Lower leg skin (tissue), 3 donors: ENCODE measurements at regions not wholly inside any gene's neighbourhood (a gene's known extent, or its start where the extent isn't known, plus 50 kb on each side); places are given as distances from the start of the nearest gene placed in this dataset.

Experiments used
- POLR2A ChIP-seq, 2 donors: fragments of 450-650 bp; IDR thresholded peaks; one replicate each; pipeline ENCODE4 v1.6.1; 2016 to 2017; ENCODE audit warnings: antibody characterized with exemption in 2 of 2, mild to moderate bottlenecking in 1 of 2, moderate library complexity in 1 of 2
- TF ChIP-seq, protein P1 (sequence below), 3 donors: fragments of 450-650 bp; IDR thresholded peaks; one replicate each; pipeline ENCODE4 v1.5.1; 2016; ENCODE audit warnings: antibody characterized with exemption in 3 of 3, mild to moderate bottlenecking in 3 of 3, moderate library complexity in 2 of 3

DNA sequence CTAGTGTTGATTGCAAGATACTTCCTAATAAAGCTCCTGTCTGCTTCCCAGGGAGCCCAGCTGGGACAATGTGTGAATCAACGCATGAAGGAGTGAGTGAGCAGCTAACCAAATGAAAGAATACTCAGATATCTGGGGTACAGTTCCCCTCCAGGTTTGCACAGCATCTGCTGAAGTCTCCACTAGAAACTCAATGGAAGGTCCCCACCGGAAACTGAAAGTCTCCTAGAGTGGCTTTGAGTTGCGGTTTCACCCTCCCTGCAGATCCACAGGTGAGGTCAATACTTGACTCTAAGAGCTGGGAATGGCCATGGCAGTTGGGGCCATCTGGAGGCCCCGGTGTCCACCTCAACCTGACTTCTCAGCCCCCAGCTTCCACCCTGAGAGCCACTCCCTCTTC lies 198.2 kb upstream of the MSX2 start:
- TF ChIP-seq, protein P1, sequence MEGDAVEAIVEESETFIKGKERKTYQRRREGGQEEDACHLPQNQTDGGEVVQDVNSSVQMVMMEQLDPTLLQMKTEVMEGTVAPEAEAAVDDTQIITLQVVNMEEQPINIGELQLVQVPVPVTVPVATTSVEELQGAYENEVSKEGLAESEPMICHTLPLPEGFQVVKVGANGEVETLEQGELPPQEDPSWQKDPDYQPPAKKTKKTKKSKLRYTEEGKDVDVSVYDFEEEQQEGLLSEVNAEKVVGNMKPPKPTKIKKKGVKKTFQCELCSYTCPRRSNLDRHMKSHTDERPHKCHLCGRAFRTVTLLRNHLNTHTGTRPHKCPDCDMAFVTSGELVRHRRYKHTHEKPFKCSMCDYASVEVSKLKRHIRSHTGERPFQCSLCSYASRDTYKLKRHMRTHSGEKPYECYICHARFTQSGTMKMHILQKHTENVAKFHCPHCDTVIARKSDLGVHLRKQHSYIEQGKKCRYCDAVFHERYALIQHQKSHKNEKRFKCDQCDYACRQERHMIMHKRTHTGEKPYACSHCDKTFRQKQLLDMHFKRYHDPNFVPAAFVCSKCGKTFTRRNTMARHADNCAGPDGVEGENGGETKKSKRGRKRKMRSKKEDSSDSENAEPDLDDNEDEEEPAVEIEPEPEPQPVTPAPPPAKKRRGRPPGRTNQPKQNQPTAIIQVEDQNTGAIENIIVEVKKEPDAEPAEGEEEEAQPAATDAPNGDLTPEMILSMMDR (IDR thresholded peaks at IDR 0.05), result no peak
- no peak for TF ChIP-seq POLR2A (IDR thresholded peaks at IDR 0.05)
